Liver (tissue), 2 donors: ENCODE measurements at regions not wholly inside any gene's neighbourhood (a gene's known extent, or its start where the extent isn't known, plus 50 kb on each side); places are given as distances from the start of the nearest gene placed in this dataset.

Source experiments
- JUND ChIP-seq, 2 donors: IDR thresholded peaks; 2 replicates each; pipeline ENCODE4 v1.6.1; 2016; ENCODE audit warnings: antibody characterized with exemption in 2 of 2
- TF ChIP-seq, protein P1 (sequence below): IDR thresholded peaks from 2 replicates; pipeline ENCODE4 v1.6.1; 2016; ENCODE audit warnings: antibody characterized with exemption, mild to moderate bottlenecking
- donor health status: healthy.

DNA sequence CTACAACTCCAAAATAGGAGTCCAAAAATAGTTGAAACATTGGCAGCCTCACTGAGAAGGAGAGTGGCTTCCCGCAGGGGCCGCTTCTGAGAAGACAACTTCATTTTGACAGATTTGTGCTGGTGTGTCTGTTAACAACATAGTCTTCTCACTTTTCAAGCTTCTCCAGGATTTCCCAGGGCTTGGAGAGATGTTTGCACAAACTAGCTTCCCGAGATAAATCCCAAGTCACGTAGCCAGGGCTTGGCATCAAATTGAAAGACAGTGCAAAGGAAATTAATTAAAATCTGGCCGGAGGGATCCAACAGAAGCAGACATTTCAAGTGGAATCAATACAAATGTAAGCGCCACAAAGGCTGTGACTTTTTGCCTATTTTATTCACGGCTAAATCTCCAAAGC, 630.2 kb downstream of the DHX35 start:
- TF ChIP-seq JUND (IDR thresholded peaks at IDR 0.05) = no peak
- TF ChIP-seq, protein P1, sequence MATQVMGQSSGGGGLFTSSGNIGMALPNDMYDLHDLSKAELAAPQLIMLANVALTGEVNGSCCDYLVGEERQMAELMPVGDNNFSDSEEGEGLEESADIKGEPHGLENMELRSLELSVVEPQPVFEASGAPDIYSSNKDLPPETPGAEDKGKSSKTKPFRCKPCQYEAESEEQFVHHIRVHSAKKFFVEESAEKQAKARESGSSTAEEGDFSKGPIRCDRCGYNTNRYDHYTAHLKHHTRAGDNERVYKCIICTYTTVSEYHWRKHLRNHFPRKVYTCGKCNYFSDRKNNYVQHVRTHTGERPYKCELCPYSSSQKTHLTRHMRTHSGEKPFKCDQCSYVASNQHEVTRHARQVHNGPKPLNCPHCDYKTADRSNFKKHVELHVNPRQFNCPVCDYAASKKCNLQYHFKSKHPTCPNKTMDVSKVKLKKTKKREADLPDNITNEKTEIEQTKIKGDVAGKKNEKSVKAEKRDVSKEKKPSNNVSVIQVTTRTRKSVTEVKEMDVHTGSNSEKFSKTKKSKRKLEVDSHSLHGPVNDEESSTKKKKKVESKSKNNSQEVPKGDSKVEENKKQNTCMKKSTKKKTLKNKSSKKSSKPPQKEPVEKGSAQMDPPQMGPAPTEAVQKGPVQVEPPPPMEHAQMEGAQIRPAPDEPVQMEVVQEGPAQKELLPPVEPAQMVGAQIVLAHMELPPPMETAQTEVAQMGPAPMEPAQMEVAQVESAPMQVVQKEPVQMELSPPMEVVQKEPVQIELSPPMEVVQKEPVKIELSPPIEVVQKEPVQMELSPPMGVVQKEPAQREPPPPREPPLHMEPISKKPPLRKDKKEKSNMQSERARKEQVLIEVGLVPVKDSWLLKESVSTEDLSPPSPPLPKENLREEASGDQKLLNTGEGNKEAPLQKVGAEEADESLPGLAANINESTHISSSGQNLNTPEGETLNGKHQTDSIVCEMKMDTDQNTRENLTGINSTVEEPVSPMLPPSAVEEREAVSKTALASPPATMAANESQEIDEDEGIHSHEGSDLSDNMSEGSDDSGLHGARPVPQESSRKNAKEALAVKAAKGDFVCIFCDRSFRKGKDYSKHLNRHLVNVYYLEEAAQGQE = no peak
